ENCODE measurements at regions not wholly inside any gene's neighbourhood (a gene's known extent, or its start where the extent isn't known, plus 50 kb on each side); places are given as distances from the start of the nearest gene placed in this dataset.

DNA sequence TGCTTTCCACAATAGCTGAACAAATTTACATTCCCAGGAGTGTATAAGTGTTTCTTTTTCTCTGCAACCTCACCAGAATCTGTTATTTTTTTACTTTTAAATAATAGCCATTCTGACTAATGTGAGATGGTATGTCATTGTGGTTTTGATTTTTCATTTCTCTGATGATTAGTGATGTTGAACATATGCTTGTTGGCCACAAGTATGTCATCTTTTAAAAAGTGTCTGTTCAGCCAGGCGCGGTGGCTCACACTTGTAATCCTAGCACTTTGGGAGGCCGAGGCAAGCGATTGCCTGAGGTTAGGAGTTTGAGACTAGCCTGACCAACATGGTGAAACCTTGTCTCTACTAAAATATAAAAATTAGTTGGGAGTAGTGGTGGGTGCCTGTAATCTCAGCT is 619.3 kb downstream of the SI start:
- Mint-ChIP-seq H3K4me1 (ENCODE audit: unreplicated experiment) (no peaks in the 10 kb centered on the region), H3K4me3 (no peak overlapping the region), H3K27ac (no peak overlapping the region), H3K27me3 (no peaks in the 10 kb centered on the region), H3K36me3 (no peaks in the 10 kb centered on the region), H3K9me3 (no peaks in the 10 kb centered on the region)
- DNase-seq (ENCODE audit: extremely low spot score, unreplicated experiment): no peak
- TF ChIP-seq, protein P1, sequence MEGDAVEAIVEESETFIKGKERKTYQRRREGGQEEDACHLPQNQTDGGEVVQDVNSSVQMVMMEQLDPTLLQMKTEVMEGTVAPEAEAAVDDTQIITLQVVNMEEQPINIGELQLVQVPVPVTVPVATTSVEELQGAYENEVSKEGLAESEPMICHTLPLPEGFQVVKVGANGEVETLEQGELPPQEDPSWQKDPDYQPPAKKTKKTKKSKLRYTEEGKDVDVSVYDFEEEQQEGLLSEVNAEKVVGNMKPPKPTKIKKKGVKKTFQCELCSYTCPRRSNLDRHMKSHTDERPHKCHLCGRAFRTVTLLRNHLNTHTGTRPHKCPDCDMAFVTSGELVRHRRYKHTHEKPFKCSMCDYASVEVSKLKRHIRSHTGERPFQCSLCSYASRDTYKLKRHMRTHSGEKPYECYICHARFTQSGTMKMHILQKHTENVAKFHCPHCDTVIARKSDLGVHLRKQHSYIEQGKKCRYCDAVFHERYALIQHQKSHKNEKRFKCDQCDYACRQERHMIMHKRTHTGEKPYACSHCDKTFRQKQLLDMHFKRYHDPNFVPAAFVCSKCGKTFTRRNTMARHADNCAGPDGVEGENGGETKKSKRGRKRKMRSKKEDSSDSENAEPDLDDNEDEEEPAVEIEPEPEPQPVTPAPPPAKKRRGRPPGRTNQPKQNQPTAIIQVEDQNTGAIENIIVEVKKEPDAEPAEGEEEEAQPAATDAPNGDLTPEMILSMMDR (conservative IDR thresholded peaks at IDR 0.05): no peak

DNA sequence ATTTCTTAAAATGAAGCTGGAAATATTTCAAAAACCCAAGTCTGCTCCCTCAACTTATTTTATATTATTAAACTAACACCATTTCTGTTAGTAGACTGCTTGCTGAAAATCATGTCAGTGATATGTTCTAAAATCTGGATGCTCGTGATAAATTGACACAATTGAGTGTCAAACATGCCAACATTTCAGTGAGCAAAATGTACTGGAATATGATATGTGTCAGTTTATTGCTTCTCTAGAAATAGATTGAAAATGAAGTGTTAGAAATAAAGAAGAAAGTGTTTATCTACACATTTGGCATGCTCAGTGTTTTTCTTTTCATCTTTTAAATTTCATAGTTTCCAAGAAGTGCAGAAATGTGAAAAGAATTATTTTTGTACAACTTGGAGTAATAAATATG is 624.6 kb downstream of the SI start:
- Mint-ChIP-seq H3K27ac (no peak overlapping the region), H3K4me1 (ENCODE audit: unreplicated experiment) (peaks cover 6% of the 10 kb centered on the region), H3K4me3 (no peak overlapping the region), H3K36me3 (no peaks in the 10 kb centered on the region), H3K9me3 (no peaks in the 10 kb centered on the region), H3K27me3 (no peaks in the 10 kb centered on the region)
- TF ChIP-seq, protein P1 (conservative IDR thresholded peaks at IDR 0.05): no peak
- DNase-seq (ENCODE audit: extremely low spot score, unreplicated experiment): no peak

DNA sequence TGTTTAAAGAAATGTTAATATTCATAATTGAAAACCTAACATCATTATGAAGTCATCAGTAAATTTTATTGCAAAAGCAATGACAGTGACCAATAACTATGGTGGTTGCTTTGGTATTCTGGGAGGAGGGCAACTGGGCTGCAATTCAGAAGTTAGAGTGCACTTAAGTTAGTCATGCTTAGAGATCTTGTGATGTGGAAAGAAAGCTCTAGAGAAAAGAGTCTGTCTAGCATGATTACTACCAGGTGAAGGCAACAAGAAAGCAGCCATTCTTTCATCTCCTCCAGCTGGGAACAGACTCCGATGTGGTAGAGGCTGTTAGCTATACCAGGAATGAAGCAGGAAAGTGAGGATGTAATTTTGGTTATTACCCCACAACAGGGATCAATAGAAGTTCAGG is 625.6 kb downstream of the SI start:
- Mint-ChIP-seq H3K4me1 (ENCODE audit: unreplicated experiment) (peaks cover 6% of the 10 kb centered on the region), H3K27me3 (no peaks in the 10 kb centered on the region), H3K9me3 (no peaks in the 10 kb centered on the region), H3K27ac (no peak overlapping the region), H3K36me3 (no peaks in the 10 kb centered on the region), H3K4me3 (no peak overlapping the region)
- no peak for DNase-seq (ENCODE audit: extremely low spot score, unreplicated experiment)
- TF ChIP-seq, protein P1 (conservative IDR thresholded peaks at IDR 0.05): no peak

DNA sequence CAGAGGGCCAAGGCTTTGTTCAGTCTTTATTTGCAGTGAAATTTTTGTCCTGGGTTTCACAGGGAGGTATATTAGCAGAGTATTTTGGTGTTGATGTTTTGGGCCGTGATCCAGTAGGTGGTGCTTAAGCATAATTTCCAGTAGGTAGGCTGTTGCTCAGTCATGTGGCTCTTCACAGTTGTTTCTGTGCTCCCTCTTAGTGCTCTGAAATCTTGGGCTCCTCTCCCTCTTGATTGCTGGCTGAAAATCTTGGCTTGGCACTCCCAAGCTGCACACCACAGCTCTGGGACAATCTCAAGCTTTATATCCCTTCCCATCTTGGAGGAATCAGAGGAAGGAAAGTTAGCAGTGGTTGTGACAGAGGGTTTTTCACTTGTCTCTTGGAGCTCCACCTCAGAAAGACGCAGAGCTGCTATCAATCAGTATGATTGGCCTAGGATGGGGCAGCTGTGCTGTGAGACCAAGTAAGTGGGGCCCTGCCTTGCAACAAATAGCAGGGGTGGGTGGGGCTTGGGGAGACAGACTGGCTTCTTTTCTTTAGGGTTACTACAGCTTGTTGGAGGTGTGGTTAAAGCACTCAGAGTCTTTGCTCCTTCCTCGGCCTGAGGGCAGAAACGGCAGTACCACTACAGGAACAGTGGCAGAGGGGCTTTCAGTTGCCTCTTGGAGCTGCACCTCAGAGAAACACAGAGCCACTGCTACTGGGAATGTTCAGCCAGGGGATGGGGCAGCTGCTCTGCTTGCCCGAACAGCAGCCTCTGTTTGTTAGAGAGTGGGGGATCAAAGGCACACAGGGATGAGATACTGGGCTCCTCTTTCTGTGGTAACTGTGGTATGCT is 627.0 kb downstream of the SI start:
- Mint-ChIP-seq H3K27ac (peak overlapping the region; percentile 86), H3K4me1 (ENCODE audit: unreplicated experiment) (peaks cover 6% of the 10 kb centered on the region), H3K36me3 (no peaks in the 10 kb centered on the region), H3K4me3 (peak overlapping the region; percentile 30), H3K27me3 (no peaks in the 10 kb centered on the region), H3K9me3 (no peaks in the 10 kb centered on the region)
- TF ChIP-seq, protein P1 (conservative IDR thresholded peaks at IDR 0.05): no peak
- DNase-seq (ENCODE audit: extremely low spot score, unreplicated experiment): no peak

DNA sequence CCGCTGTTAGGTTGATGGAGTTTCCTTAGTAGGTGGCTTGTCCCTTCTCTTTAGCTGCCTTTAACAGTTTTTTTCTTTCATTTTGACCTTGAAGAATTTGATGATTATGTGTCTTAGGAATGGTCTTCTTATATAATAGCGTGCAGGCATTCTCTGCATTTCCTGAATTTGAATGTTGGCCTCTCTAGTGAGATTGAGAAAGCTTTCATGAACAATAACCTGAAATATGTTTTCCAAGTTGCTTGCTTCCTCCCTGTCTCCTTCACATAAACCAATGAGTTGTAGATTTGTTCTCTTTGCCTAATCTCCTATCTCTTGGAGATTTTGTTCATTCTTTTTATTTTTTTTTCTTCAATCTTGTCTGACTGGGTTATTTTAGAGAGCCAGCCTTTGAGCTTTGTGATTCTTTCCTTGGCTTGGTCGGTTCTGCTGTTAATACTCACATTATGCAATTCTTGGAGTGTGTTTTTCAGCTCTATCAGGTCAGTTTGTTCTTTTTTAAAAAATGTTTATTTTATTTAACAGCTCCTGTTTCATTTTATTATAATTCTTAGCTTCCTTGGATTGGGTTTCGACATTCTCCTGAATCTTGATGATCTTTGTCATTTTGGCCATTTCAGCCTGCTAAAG is 627.9 kb downstream of the SI start:
- no peak overlapping the region for H3K4me3 Mint-ChIP-seq
- TF ChIP-seq, protein P1 (conservative IDR thresholded peaks at IDR 0.05): no peak
- H3K9me3 Mint-ChIP-seq: no peaks in the 10 kb centered on the region
- peaks cover 6% of the 10 kb centered on the region for H3K4me1 Mint-ChIP-seq (ENCODE audit: unreplicated experiment)
- DNase-seq (ENCODE audit: extremely low spot score, unreplicated experiment): no peak
- peak overlapping the region; percentile 86 for H3K27ac Mint-ChIP-seq
- no peaks in the 10 kb centered on the region for H3K36me3 Mint-ChIP-seq
- H3K27me3 Mint-ChIP-seq: no peaks in the 10 kb centered on the region
